ENCODE measurements at regions not wholly inside any gene's neighbourhood (a gene's known extent, or its start where the extent isn't known, plus 50 kb on each side); places are given as distances from the start of the nearest gene placed in this dataset.

- H3K4me1 Mint-ChIP-seq = peaks cover 25 to 47% (median 44%) of the 10 kb centered on the region in 7 donors
- DNase-seq (no peak), ATAC-seq (no peak)
- no peaks in the 10 kb centered on the region for H3K27me3 ChIP-seq (ENCODE audit: control insufficient read depth in 2 of 2, insufficient read depth in 2 of 2, low read length in 2 of 2)
- no peaks in the 10 kb centered on the region for H3K27me3 Mint-ChIP-seq
- peaks cover 18 to 21% of the 10 kb centered on the region in 2 donors for H3K4me1 ChIP-seq (ENCODE audit: control insufficient read depth in 2 of 2, insufficient read depth in 2 of 2, low read length in 2 of 2)
- H3K9me3 Mint-ChIP-seq = peaks cover 0 to 3% (median 0%) of the 10 kb centered on the region in 11 donors
- H3K9me3 ChIP-seq (ENCODE audit: control insufficient read depth in 2 of 3, low read length in 3 of 3) = no peaks in the 10 kb centered on the region
- H3K36me3 ChIP-seq (ENCODE audit: control insufficient read depth in 2 of 3, insufficient read depth in 3 of 3, low read length in 3 of 3) = no peaks in the 10 kb centered on the region
- H3K36me3 Mint-ChIP-seq = peaks cover 0 to 3% (median 0%) of the 10 kb centered on the region in 5 donors
- no peak overlapping the region for H3K27ac ChIP-seq (ENCODE audit: low read depth, low read length)
- ChIA-PET CTCF (interaction anchor here (0.6 to 0.9 kb wide), 2 partner anchors 11 to 88 kb away, joined by 3 read pairs; no protein-coding TSS in a partner anchor), POLR2A (interaction anchor here (0.6 to 1.5 kb wide), 5 partner anchors 15 to 480 kb away, joined by 3 to 5 read pairs (median 3); no protein-coding TSS in a partner anchor)
- peak overlapping the region; percentile 24 to 92 (median 66) for H3K27ac Mint-ChIP-seq
- no peak overlapping the region for H3K4me3 ChIP-seq (ENCODE audit: low read length)
- peak overlapping the region; percentile 5 to 82 (median 72) for H3K4me3 Mint-ChIP-seq
- intact Hi-C loops (cut with micrococcal nuclease) = loop anchor here (2.0 to 5.0 kb wide), 3 partner anchors 17 to 371 kb away; no protein-coding TSS in a partner anchor
Measured at GRCh38 chr4:108483650-108484049, 136.7 kb upstream of the RPL34 start.

DNA sequence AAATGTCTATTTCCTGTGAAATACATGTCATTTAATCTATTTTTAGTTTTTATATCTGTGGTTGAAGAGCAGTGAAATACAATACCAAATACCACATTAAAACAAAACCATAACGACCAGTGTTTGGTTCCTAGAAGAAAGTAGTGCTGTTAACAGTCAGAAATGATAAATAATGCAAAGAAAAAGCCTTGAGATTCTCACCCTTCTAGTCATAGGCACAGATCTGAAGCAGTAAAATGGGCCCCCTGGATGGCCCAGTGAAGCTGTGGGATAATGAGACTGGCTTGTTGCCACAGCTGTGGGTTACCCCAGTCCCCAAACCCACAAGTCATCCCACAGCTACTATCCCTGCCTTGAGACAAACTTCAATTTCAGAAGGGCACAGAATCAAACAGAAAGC, 137.3 kb upstream of the RPL34 start:
- Histone ChIP-seq H3K9me3 (ENCODE audit: control insufficient read depth in 2 of 3, low read length in 3 of 3) (no peaks in the 10 kb centered on the region), H3K27ac (ENCODE audit: low read depth, low read length) (no peak overlapping the region), H3K4me1 (ENCODE audit: control insufficient read depth in 2 of 2, insufficient read depth in 2 of 2, low read length in 2 of 2) (peaks cover 18 to 21% of the 10 kb centered on the region in 2 donors), H3K4me3 (ENCODE audit: low read length) (peak overlapping the region; percentile 11), H3K27me3 (ENCODE audit: control insufficient read depth in 2 of 2, insufficient read depth in 2 of 2, low read length in 2 of 2) (no peaks in the 10 kb centered on the region), H3K36me3 (ENCODE audit: control insufficient read depth in 2 of 3, insufficient read depth in 3 of 3, low read length in 3 of 3) (no peaks in the 10 kb centered on the region)
- DNase-seq (peak in 4 of 9 donors; percentile 10 to 31 (median 18)), ATAC-seq (peak; percentile 31)
- Mint-ChIP-seq H3K27ac (peak overlapping the region in 8 of 9 donors; percentile 34 to 92 (median 68)), H3K9me3 (peaks cover 0 to 3% (median 0%) of the 10 kb centered on the region in 11 donors), H3K27me3 (no peaks in the 10 kb centered on the region), H3K4me3 (peak overlapping the region; percentile 38 to 82 (median 74)), H3K4me1 (peaks cover 26 to 47% (median 44%) of the 10 kb centered on the region in 7 donors), H3K36me3 (peaks cover 0 to 3% (median 0%) of the 10 kb centered on the region in 5 donors)
- ChIA-PET CTCF (interaction anchor here (0.9 kb wide), 1 partner anchor 10 kb away, joined by 3 read pairs; no protein-coding TSS in a partner anchor), POLR2A (interaction anchor here (0.6 to 1.5 kb wide), 5 partner anchors 15 to 480 kb away, joined by 3 to 5 read pairs (median 3); no protein-coding TSS in a partner anchor)
- intact Hi-C loops (cut with micrococcal nuclease) = loop anchor here (2.0 to 5.0 kb wide), 3 partner anchors 16 to 371 kb away; no protein-coding TSS in a partner anchor

DNA sequence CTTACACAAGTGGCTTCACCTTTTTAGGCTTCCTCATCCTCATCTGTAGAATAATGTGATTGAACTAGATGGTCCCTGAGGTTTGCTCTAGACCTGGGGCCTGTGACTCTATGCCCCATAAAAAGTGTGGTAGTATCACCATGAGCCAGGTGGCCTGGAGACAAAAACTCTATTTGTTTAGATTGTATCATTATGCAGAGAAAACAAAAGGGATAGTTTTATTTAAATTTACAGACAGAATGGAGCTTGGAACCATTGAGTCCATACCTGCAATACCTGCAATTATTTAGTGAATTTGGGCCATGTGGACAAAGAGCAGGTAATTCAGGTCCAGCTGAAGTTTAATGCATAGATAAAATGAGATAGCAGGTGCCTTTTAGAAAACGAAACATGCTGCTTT, 139.5 kb upstream of the RPL34 start:
- Histone ChIP-seq H3K36me3 (ENCODE audit: control insufficient read depth in 2 of 3, insufficient read depth in 3 of 3, low read length in 3 of 3) (no peaks in the 10 kb centered on the region), H3K9me3 (ENCODE audit: control insufficient read depth in 2 of 3, low read length in 3 of 3) (no peaks in the 10 kb centered on the region), H3K27ac (ENCODE audit: low read depth, low read length) (no peak overlapping the region), H3K27me3 (ENCODE audit: control insufficient read depth in 2 of 2, insufficient read depth in 2 of 2, low read length in 2 of 2) (no peaks in the 10 kb centered on the region), H3K4me1 (ENCODE audit: control insufficient read depth in 2 of 2, insufficient read depth in 2 of 2, low read length in 2 of 2) (peaks cover 18 to 21% of the 10 kb centered on the region in 2 donors), H3K4me3 (ENCODE audit: low read length) (no peak overlapping the region)
- DNase-seq = no peak
- H3K4me3 Mint-ChIP-seq = no peak overlapping the region
- peaks cover 0 to 8% (median 0%) of the 10 kb centered on the region in 11 donors for H3K9me3 Mint-ChIP-seq
- POLR2A ChIA-PET = interaction anchor here (0.7 to 1.3 kb wide), 2 partner anchors 12 to 55 kb away, joined by 3 to 4 read pairs; no protein-coding TSS in a partner anchor
- CTCF ChIA-PET = interaction anchor here (2.1 kb wide), 1 partner anchor 91 kb away, joined by 14 read pairs; no protein-coding TSS in a partner anchor
- intact Hi-C loops (cut with micrococcal nuclease) = loop anchor here in 1 of 2 donors (5.0 kb wide), 1 partner anchor 369 kb away; no protein-coding TSS in a partner anchor
- H3K27me3 Mint-ChIP-seq = no peaks in the 10 kb centered on the region
- no peak overlapping the region for H3K27ac Mint-ChIP-seq
- peaks cover 28 to 54% (median 46%) of the 10 kb centered on the region in 7 donors for H3K4me1 Mint-ChIP-seq
- no peak for ATAC-seq
- peaks cover 0 to 3% (median 0%) of the 10 kb centered on the region in 5 donors for H3K36me3 Mint-ChIP-seq

DNA sequence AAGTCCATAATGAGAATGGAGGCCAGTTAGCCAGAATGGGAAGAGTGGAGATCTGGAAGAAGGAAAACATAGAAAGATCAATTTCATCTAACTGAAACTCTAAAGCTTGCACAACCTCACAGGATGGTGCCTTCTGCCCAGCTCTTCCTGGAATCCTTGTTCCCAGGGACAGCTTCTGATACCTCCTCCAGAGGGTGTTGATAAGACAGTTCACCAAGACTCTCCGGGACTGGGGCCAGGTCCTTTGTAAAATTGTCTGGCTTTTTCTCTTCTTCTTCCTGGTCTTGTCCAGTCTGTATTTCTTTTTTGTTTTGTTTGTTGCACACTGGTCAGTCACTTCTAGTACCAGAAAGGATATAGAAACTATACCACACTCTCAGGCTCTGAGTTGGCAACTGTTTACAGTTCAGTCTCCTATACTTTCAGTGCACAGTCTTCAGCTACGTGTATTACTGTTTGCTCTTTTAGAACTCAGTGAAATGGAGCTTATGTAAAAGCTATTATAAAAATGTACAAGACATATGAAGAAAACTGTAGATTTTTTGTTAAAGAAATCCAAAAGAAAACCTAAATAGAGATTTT, 142.8 kb upstream of the RPL34 start:
- no peaks in the 10 kb centered on the region for H3K36me3 ChIP-seq (ENCODE audit: control insufficient read depth in 2 of 3, insufficient read depth in 3 of 3, low read length in 3 of 3)
- ChIA-PET CTCF (interaction anchor here (1.2 kb wide), 1 partner anchor 448 kb away, joined by 3 read pairs; no protein-coding TSS in a partner anchor), POLR2A (interaction anchor here (0.7 to 1.9 kb wide), 3 partner anchors 11 to 101 kb away, joined by 3 to 12 read pairs (median 3); no protein-coding TSS in a partner anchor)
- no peak overlapping the region for H3K4me3 Mint-ChIP-seq
- H3K9me3 Mint-ChIP-seq = peaks cover 0 to 7% (median 0%) of the 10 kb centered on the region in 11 donors
- no peaks in the 10 kb centered on the region for H3K27me3 Mint-ChIP-seq
- H3K4me1 Mint-ChIP-seq = peaks cover 14 to 44% (median 37%) of the 10 kb centered on the region in 7 donors
- DNase-seq (no peak), ATAC-seq (no peak)
- no peak overlapping the region for H3K27ac ChIP-seq (ENCODE audit: low read depth, low read length)
- peaks cover 2 to 3% of the 10 kb centered on the region in 2 donors for H3K4me1 ChIP-seq (ENCODE audit: control insufficient read depth in 2 of 2, insufficient read depth in 2 of 2, low read length in 2 of 2)
- intact Hi-C loops (cut with micrococcal nuclease) = no loop called here
- peaks cover 0 to 8% (median 0%) of the 10 kb centered on the region in 5 donors for H3K36me3 Mint-ChIP-seq
- no peak overlapping the region for H3K4me3 ChIP-seq (ENCODE audit: low read length)
- no peaks in the 10 kb centered on the region for H3K27me3 ChIP-seq (ENCODE audit: control insufficient read depth in 2 of 2, insufficient read depth in 2 of 2, low read length in 2 of 2)
- H3K27ac Mint-ChIP-seq = no peak overlapping the region
- no peaks in the 10 kb centered on the region for H3K9me3 ChIP-seq (ENCODE audit: control insufficient read depth in 2 of 3, low read length in 3 of 3)

DNA sequence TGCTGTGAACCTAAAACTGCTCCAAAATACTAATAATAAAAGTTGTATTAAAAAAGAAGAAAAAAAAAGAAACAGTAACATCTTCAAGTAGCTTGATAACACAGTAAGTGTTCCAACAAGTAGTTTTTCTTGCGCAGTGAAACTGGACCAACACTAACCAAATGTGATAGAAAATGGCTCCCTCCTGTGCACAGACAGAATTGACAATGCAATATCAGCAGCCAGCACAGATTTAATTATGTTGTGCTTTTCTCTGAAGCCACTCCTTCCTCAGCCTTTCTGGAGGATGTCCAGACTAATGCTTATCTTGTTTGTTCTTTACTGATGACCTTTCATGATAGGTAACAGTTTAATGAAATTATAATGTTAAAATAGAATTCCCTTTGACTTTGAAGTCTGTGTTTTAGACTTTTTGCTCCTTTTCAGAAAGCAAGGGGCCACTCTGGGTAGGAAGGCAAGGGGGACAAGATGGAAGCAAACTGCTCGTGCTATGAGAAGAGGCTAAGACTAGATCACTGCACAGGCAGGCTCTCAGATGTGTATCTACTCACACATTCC, 147.1 kb upstream of the RPL34 start:
- Mint-ChIP-seq H3K4me3 (no peak overlapping the region), H3K9me3 (peaks cover 0 to 10% (median 0%) of the 10 kb centered on the region in 11 donors), H3K27ac (peak overlapping the region in 2 of 9 donors; percentile 25 to 31), H3K27me3 (no peaks in the 10 kb centered on the region), H3K36me3 (peaks cover 0 to 18% (median 0%) of the 10 kb centered on the region in 5 donors), H3K4me1 (peaks cover 11 to 64% (median 58%) of the 10 kb centered on the region in 7 donors)
- CTCF ChIA-PET = interaction anchor here (0.7 to 1.6 kb wide), 8 partner anchors 10 to 454 kb away, joined by 3 to 5 read pairs (median 3); no protein-coding TSS in a partner anchor
- Histone ChIP-seq H3K4me1 (ENCODE audit: control insufficient read depth in 2 of 2, insufficient read depth in 2 of 2, low read length in 2 of 2) (peaks cover 0 to 7% of the 10 kb centered on the region in 2 donors), H3K4me3 (ENCODE audit: low read length) (no peak overlapping the region), H3K36me3 (ENCODE audit: control insufficient read depth in 2 of 3, insufficient read depth in 3 of 3, low read length in 3 of 3) (no peaks in the 10 kb centered on the region), H3K27ac (ENCODE audit: low read depth, low read length) (no peak overlapping the region), H3K9me3 (ENCODE audit: control insufficient read depth in 2 of 3, low read length in 3 of 3) (no peaks in the 10 kb centered on the region), H3K27me3 (ENCODE audit: control insufficient read depth in 2 of 2, insufficient read depth in 2 of 2, low read length in 2 of 2) (no peaks in the 10 kb centered on the region)
- intact Hi-C loops (cut with micrococcal nuclease) = loop anchor here in 1 of 2 donors (1.0 kb wide), 6 partner anchors 40 to 455 kb away; no protein-coding TSS in a partner anchor
- POLR2A ChIA-PET = no interaction called here
- peak; percentile 40 for ATAC-seq
- peak in 4 of 9 donors; percentile 17 to 43 (median 22) for DNase-seq
